ENCODE measurements at regions not wholly inside any gene's neighbourhood (a gene's known extent, or its start where the extent isn't known, plus 50 kb on each side); places are given as distances from the start of the nearest gene placed in this dataset.

GRCh38 chr6:152896923-152897322, 85.9 kb downstream of the FBXO5 start:
- H3K4me3 ChIP-seq (ENCODE audit: low read depth, low read length), result no peak overlapping the region
- in situ Hi-C loops (cut with HindIII; ENCODE audit: low sequenced_read_pairs), result no loop called here
- DNase-seq (ENCODE audit: low read depth, low spot score), result no peak
- no peak for TF ChIP-seq CTCF (IDR thresholded peaks at IDR 0.05; ENCODE audit: low read depth, low read length)

- no peak overlapping the region for H3K4me3 ChIP-seq (ENCODE audit: low read depth, low read length)
- peak; percentile 97 for TF ChIP-seq CTCF (IDR thresholded peaks at IDR 0.05; ENCODE audit: low read depth, low read length)
- peak; percentile 48 for DNase-seq (ENCODE audit: low read depth, low spot score)
- in situ Hi-C loops (cut with HindIII; ENCODE audit: low sequenced_read_pairs), result no loop called here
Observed at GRCh38 chr6:152897807-152898399, 84.9 kb downstream of the FBXO5 start.

GRCh38 chr6:152904678-152905077, 78.2 kb downstream of the FBXO5 start:
- no peak for TF ChIP-seq CTCF (IDR thresholded peaks at IDR 0.05; ENCODE audit: low read depth, low read length)
- no peak overlapping the region for H3K4me3 ChIP-seq (ENCODE audit: low read depth, low read length)
- in situ Hi-C loops (cut with HindIII; ENCODE audit: low sequenced_read_pairs), result no loop called here
- DNase-seq (ENCODE audit: low read depth, low spot score), result no peak

- H3K4me3 ChIP-seq (ENCODE audit: low read depth, low read length), result no peak overlapping the region
- no peak for TF ChIP-seq CTCF (IDR thresholded peaks at IDR 0.05; ENCODE audit: low read depth, low read length)
- no peak for DNase-seq (ENCODE audit: low read depth, low spot score)
- in situ Hi-C loops (cut with HindIII; ENCODE audit: low sequenced_read_pairs), result no loop called here
Observed at GRCh38 chr6:152905551-152906299, 77.1 kb downstream of the FBXO5 start.

GRCh38 chr6:152909241-152909640, 73.6 kb downstream of the FBXO5 start:
- no peak for DNase-seq (ENCODE audit: low read depth, low spot score)
- TF ChIP-seq CTCF (IDR thresholded peaks at IDR 0.05; ENCODE audit: low read depth, low read length), result no peak
- in situ Hi-C loops (cut with HindIII; ENCODE audit: low sequenced_read_pairs), result no loop called here
- no peak overlapping the region for H3K4me3 ChIP-seq (ENCODE audit: low read depth, low read length)

GRCh38 chr6:152916035-152916434, 66.8 kb downstream of the FBXO5 start:
- H3K4me3 ChIP-seq (ENCODE audit: low read depth, low read length), result no peak overlapping the region
- in situ Hi-C loops (cut with HindIII; ENCODE audit: low sequenced_read_pairs), result no loop called here
- DNase-seq (ENCODE audit: low read depth, low spot score), result no peak
- no peak for TF ChIP-seq CTCF (IDR thresholded peaks at IDR 0.05; ENCODE audit: low read depth, low read length)

Data from astrocyte of the spinal cord (primary cell).